ENCODE measurements at regions not wholly inside any gene's neighbourhood (a gene's known extent, or its start where the extent isn't known, plus 50 kb on each side); places are given as distances from the start of the nearest gene placed in this dataset.

DNA sequence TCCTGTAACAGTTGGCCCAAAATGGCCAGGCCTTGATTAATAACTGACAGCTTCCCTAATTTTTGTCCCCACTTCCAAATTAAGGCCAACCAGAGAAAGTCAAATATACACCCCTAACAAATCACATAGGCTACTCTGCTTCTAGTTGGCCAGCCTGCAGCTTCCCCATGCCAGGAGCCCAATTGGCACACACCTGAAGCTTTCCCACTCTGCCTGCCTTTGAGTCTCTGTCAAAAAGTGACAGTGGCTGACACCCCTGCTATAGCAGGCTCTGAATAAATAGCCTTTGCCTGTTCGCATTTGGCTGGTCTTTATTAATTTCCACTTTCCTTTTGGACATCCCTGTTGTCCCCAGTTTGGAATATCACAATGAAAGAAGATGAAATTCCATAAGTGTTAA is 256.6 kb upstream of the NCKAP5 start:
- no peak overlapping the region for H2AFZ ChIP-seq
- H3F3A ChIP-seq (replicated peaks; ENCODE audit: low read depth), result no peaks in the 10 kb centered on the region
- H4K20me1 ChIP-seq (replicated peaks; ENCODE audit: insufficient read depth), result no peaks in the 10 kb centered on the region
- no peak overlapping the region for H3K4me2 ChIP-seq
- H3K36me3 ChIP-seq (ENCODE audit: insufficient read depth), result no peaks in the 10 kb centered on the region
- no peaks in the 10 kb centered on the region for H3K9me3 Mint-ChIP-seq
- no peak overlapping the region for H3K4me3 ChIP-seq
- H3K9me2 ChIP-seq (ENCODE audit: insufficient read depth), result no peaks in the 10 kb centered on the region
- no peak overlapping the region for H3K27ac ChIP-seq (ENCODE audit: low read depth)
- DNase-seq (ENCODE audit: low spot score), result no peak
- no peak for ATAC-seq
- H3K4me3 Mint-ChIP-seq, result no peak overlapping the region
- no peaks in the 10 kb centered on the region for H3K4me1 ChIP-seq (ENCODE audit: insufficient read depth)
- H3K27ac Mint-ChIP-seq, result no peak overlapping the region
- no peak for TF ChIP-seq EZH2 (IDR thresholded peaks at IDR 0.05; ENCODE audit: low read depth, unreplicated experiment)
- no peak for TF ChIP-seq ZNF331 (CRISPR knock-in tag; IDR thresholded peaks at IDR 0.05; ENCODE audit: low read depth)
- TF ChIP-seq, protein P1, sequence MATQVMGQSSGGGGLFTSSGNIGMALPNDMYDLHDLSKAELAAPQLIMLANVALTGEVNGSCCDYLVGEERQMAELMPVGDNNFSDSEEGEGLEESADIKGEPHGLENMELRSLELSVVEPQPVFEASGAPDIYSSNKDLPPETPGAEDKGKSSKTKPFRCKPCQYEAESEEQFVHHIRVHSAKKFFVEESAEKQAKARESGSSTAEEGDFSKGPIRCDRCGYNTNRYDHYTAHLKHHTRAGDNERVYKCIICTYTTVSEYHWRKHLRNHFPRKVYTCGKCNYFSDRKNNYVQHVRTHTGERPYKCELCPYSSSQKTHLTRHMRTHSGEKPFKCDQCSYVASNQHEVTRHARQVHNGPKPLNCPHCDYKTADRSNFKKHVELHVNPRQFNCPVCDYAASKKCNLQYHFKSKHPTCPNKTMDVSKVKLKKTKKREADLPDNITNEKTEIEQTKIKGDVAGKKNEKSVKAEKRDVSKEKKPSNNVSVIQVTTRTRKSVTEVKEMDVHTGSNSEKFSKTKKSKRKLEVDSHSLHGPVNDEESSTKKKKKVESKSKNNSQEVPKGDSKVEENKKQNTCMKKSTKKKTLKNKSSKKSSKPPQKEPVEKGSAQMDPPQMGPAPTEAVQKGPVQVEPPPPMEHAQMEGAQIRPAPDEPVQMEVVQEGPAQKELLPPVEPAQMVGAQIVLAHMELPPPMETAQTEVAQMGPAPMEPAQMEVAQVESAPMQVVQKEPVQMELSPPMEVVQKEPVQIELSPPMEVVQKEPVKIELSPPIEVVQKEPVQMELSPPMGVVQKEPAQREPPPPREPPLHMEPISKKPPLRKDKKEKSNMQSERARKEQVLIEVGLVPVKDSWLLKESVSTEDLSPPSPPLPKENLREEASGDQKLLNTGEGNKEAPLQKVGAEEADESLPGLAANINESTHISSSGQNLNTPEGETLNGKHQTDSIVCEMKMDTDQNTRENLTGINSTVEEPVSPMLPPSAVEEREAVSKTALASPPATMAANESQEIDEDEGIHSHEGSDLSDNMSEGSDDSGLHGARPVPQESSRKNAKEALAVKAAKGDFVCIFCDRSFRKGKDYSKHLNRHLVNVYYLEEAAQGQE (IDR thresholded peaks at IDR 0.05; ENCODE audit: unreplicated experiment), result no peak
- no peak for TF ChIP-seq EZH2phosphoT487 (IDR thresholded peaks at IDR 0.05; ENCODE audit: unreplicated experiment)
- TF ChIP-seq, protein P2, sequence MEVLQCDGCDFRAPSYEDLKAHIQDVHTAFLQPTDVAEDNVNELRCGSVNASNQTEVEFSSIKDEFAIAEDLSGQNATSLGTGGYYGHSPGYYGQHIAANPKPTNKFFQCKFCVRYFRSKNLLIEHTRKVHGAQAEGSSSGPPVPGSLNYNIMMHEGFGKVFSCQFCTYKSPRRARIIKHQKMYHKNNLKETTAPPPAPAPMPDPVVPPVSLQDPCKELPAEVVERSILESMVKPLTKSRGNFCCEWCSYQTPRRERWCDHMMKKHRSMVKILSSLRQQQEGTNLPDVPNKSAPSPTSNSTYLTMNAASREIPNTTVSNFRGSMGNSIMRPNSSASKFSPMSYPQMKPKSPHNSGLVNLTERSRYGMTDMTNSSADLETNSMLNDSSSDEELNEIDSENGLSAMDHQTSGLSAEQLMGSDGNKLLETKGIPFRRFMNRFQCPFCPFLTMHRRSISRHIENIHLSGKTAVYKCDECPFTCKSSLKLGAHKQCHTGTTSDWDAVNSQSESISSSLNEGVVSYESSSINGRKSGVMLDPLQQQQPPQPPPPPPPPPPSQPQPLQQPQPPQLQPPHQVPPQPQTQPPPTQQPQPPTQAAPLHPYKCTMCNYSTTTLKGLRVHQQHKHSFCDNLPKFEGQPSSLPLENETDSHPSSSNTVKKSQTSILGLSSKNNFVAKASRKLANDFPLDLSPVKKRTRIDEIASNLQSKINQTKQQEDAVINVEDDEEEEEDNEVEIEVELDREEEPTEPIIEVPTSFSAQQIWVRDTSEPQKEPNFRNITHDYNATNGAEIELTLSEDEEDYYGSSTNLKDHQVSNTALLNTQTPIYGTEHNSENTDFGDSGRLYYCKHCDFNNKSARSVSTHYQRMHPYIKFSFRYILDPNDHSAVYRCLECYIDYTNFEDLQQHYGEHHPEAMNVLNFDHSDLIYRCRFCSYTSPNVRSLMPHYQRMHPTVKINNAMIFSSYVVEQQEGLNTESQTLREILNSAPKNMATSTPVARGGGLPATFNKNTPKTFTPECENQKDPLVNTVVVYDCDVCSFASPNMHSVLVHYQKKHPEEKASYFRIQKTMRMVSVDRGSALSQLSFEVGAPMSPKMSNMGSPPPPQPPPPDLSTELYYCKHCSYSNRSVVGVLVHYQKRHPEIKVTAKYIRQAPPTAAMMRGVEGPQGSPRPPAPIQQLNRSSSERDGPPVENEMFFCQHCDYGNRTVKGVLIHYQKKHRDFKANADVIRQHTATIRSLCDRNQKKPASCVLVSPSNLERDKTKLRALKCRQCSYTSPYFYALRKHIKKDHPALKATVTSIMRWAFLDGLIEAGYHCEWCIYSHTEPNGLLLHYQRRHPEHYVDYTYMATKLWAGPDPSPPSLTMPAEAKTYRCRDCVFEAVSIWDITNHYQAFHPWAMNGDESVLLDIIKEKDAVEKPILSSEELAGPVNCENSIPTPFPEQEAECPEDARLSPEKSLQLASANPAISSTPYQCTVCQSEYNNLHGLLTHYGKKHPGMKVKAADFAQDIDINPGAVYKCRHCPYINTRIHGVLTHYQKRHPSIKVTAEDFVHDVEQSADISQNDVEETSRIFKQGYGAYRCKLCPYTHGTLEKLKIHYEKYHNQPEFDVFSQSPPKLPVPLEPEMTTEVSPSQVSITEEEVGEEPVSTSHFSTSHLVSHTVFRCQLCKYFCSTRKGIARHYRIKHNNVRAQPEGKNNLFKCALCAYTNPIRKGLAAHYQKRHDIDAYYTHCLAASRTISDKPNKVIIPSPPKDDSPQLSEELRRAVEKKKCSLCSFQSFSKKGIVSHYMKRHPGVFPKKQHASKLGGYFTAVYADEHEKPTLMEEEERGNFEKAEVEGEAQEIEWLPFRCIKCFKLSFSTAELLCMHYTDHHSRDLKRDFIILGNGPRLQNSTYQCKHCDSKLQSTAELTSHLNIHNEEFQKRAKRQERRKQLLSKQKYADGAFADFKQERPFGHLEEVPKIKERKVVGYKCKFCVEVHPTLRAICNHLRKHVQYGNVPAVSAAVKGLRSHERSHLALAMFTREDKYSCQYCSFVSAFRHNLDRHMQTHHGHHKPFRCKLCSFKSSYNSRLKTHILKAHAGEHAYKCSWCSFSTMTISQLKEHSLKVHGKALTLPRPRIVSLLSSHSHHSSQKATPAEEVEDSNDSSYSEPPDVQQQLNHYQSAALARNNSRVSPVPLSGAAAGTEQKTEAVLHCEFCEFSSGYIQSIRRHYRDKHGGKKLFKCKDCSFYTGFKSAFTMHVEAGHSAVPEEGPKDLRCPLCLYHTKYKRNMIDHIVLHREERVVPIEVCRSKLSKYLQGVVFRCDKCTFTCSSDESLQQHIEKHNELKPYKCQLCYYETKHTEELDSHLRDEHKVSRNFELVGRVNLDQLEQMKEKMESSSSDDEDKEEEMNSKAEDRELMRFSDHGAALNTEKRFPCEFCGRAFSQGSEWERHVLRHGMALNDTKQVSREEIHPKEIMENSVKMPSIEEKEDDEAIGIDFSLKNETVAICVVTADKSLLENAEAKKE (CRISPR knock-in tag; IDR thresholded peaks at IDR 0.05), result no peak
- TF ChIP-seq, protein P3, sequence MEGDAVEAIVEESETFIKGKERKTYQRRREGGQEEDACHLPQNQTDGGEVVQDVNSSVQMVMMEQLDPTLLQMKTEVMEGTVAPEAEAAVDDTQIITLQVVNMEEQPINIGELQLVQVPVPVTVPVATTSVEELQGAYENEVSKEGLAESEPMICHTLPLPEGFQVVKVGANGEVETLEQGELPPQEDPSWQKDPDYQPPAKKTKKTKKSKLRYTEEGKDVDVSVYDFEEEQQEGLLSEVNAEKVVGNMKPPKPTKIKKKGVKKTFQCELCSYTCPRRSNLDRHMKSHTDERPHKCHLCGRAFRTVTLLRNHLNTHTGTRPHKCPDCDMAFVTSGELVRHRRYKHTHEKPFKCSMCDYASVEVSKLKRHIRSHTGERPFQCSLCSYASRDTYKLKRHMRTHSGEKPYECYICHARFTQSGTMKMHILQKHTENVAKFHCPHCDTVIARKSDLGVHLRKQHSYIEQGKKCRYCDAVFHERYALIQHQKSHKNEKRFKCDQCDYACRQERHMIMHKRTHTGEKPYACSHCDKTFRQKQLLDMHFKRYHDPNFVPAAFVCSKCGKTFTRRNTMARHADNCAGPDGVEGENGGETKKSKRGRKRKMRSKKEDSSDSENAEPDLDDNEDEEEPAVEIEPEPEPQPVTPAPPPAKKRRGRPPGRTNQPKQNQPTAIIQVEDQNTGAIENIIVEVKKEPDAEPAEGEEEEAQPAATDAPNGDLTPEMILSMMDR (conservative IDR thresholded peaks at IDR 0.05; ENCODE audit: low read depth in 2 of 2), result no peak
- TF ChIP-seq ZNF114 (CRISPR knock-in tag; IDR thresholded peaks at IDR 0.05), result no peak
- TF ChIP-seq, protein P4, sequence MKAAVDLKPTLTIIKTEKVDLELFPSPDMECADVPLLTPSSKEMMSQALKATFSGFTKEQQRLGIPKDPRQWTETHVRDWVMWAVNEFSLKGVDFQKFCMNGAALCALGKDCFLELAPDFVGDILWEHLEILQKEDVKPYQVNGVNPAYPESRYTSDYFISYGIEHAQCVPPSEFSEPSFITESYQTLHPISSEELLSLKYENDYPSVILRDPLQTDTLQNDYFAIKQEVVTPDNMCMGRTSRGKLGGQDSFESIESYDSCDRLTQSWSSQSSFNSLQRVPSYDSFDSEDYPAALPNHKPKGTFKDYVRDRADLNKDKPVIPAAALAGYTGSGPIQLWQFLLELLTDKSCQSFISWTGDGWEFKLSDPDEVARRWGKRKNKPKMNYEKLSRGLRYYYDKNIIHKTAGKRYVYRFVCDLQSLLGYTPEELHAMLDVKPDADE (IDR thresholded peaks at IDR 0.05), result no peak
- no peak for TF ChIP-seq CREB1 (CRISPR knock-in tag; IDR thresholded peaks at IDR 0.05; ENCODE audit: low read depth)
- no peak for TF ChIP-seq NANOG (IDR thresholded peaks at IDR 0.05; ENCODE audit: borderline replicate concordance)
- no peaks in the 10 kb centered on the region for H3K27me3 ChIP-seq (ENCODE audit: insufficient read depth)
- no peaks in the 10 kb centered on the region for H3K79me2 ChIP-seq (replicated peaks; ENCODE audit: insufficient read depth)
- no peaks in the 10 kb centered on the region for H3K4me1 Mint-ChIP-seq
- no peaks in the 10 kb centered on the region for H3K36me3 Mint-ChIP-seq (ENCODE audit: low read depth)
- H3K27me3 Mint-ChIP-seq (ENCODE audit: insufficient read depth, low read depth, poor library complexity), result no peaks in the 10 kb centered on the region

Data from GM23338 (cell line).